ENCODE measurements at regions not wholly inside any gene's neighbourhood (a gene's known extent, or its start where the extent isn't known, plus 50 kb on each side); places are given as distances from the start of the nearest gene placed in this dataset.

GRCh38 chr14:27917896-27918295 lies 848.7 kb upstream of the FOXG1 start:
- no peaks in the 10 kb centered on the region for H3K27me3 ChIP-seq (ENCODE audit: control insufficient read depth in 3 of 3, insufficient read depth in 3 of 3, low read length in 2 of 3)
- DNase-seq (no peak), ATAC-seq (ENCODE audit: insufficient read depth, low FRiP score) (no peak)
- WGBS, 2 donors = 75 to 88% methylated on average over 3 of the region's 3 CpGs
- no peaks in the 10 kb centered on the region for H3K4me1 ChIP-seq (ENCODE audit: control insufficient read depth in 5 of 5, insufficient read depth in 5 of 5, low read length in 5 of 5)
- no peaks in the 10 kb centered on the region for H3K9me3 ChIP-seq (ENCODE audit: control insufficient read depth in 4 of 4, insufficient read depth in 3 of 4, low read length in 3 of 4)
- H3K36me3 ChIP-seq (ENCODE audit: control insufficient read depth in 4 of 4, insufficient read depth in 4 of 4, low read length in 4 of 4) = no peaks in the 10 kb centered on the region
- TF ChIP-seq, protein P1, sequence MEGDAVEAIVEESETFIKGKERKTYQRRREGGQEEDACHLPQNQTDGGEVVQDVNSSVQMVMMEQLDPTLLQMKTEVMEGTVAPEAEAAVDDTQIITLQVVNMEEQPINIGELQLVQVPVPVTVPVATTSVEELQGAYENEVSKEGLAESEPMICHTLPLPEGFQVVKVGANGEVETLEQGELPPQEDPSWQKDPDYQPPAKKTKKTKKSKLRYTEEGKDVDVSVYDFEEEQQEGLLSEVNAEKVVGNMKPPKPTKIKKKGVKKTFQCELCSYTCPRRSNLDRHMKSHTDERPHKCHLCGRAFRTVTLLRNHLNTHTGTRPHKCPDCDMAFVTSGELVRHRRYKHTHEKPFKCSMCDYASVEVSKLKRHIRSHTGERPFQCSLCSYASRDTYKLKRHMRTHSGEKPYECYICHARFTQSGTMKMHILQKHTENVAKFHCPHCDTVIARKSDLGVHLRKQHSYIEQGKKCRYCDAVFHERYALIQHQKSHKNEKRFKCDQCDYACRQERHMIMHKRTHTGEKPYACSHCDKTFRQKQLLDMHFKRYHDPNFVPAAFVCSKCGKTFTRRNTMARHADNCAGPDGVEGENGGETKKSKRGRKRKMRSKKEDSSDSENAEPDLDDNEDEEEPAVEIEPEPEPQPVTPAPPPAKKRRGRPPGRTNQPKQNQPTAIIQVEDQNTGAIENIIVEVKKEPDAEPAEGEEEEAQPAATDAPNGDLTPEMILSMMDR (IDR thresholded peaks at IDR 0.05; ENCODE audit: control extremely low read depth, extremely low read depth) = no peak
- no peak overlapping the region for H3K27ac ChIP-seq (ENCODE audit: low read depth in 1 of 2, low read length in 1 of 2)
- H3K4me3 ChIP-seq = no peak overlapping the region
- no peak overlapping the region for H3K9ac ChIP-seq (ENCODE audit: insufficient read depth in 1 of 2, low read length in 2 of 2)

- Histone ChIP-seq H3K4me3 (no peak overlapping the region), H3K36me3 (ENCODE audit: control insufficient read depth in 4 of 4, insufficient read depth in 4 of 4, low read length in 4 of 4) (no peaks in the 10 kb centered on the region), H3K4me1 (ENCODE audit: control insufficient read depth in 5 of 5, insufficient read depth in 5 of 5, low read length in 5 of 5) (no peaks in the 10 kb centered on the region), H3K9me3 (ENCODE audit: control insufficient read depth in 4 of 4, insufficient read depth in 3 of 4, low read length in 3 of 4) (no peaks in the 10 kb centered on the region), H3K27me3 (ENCODE audit: control insufficient read depth in 3 of 3, insufficient read depth in 3 of 3, low read length in 2 of 3) (no peaks in the 10 kb centered on the region), H3K9ac (ENCODE audit: insufficient read depth in 1 of 2, low read length in 2 of 2) (no peak overlapping the region), H3K27ac (ENCODE audit: low read depth in 1 of 2, low read length in 1 of 2) (no peak overlapping the region)
- no peak for DNase-seq
- no peak for ATAC-seq (ENCODE audit: insufficient read depth, low FRiP score)
- TF ChIP-seq, protein P1 (IDR thresholded peaks at IDR 0.05; ENCODE audit: control extremely low read depth, extremely low read depth) = no peak
Measured at GRCh38 chr14:27927519-27927918, 839.1 kb upstream of the FOXG1 start.

DNA sequence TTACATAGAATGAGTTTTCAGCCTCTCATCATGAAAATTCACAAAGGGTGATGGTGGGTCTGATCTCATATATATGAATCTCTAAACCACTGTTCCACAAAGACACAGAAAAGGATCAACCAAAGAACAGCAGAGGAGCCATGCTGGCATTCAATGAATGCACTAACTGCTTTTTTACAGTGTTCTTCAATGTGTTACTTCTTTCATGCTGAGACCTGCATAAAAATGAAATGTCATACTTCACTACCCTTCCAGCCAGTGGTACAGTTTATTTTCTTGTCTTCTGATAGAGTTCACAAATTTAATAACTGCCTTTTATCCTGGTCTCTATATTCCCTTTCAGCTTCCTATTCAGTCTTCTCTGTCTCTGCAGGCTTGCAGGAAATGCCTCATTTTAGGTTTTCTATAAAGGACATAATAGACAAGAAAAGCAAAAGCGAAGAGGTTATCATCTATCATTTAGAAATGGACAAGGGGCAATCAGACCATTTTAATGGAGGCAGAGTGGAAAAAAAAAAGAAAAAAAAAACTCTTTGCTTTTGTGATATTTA lies 836.7 kb upstream of the FOXG1 start:
- DNase-seq (no peak), ATAC-seq (ENCODE audit: insufficient read depth, low FRiP score) (no peak)
- TF ChIP-seq, protein P1 (IDR thresholded peaks at IDR 0.05; ENCODE audit: control extremely low read depth, extremely low read depth) = no peak
- no peak overlapping the region for H3K9ac ChIP-seq (ENCODE audit: insufficient read depth in 1 of 2, low read length in 2 of 2)
- H3K27me3 ChIP-seq (ENCODE audit: control insufficient read depth in 3 of 3, insufficient read depth in 3 of 3, low read length in 2 of 3) = no peaks in the 10 kb centered on the region
- no peaks in the 10 kb centered on the region for H3K4me1 ChIP-seq (ENCODE audit: control insufficient read depth in 5 of 5, insufficient read depth in 5 of 5, low read length in 5 of 5)
- H3K9me3 ChIP-seq (ENCODE audit: control insufficient read depth in 4 of 4, insufficient read depth in 3 of 4, low read length in 3 of 4) = no peaks in the 10 kb centered on the region
- H3K27ac ChIP-seq (ENCODE audit: low read depth in 1 of 2, low read length in 1 of 2) = no peak overlapping the region
- WGBS, 2 donors = 79 to 90% methylated on average over 1 of the region's 1 CpG
- H3K36me3 ChIP-seq (ENCODE audit: control insufficient read depth in 4 of 4, insufficient read depth in 4 of 4, low read length in 4 of 4) = no peaks in the 10 kb centered on the region
- H3K4me3 ChIP-seq = no peak overlapping the region

DNA sequence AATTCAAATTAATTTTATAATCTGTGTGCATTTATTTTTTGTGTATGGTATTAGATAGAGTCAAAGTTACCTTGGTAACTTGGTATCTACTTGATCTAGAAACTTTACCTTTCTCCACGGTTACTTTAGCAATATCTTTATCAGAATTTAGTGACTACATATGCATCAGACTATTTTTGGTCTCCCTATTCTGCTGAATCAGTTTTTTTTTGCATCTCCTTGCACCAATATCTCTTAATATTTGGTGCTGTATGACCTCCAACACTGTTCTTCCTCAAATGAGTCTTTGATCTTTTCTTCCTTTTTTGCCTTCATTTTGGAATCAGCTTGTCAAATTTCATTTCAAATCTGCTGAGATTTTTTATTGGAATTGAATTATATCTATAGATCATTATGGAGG lies 828.2 kb upstream of the FOXG1 start:
- Histone ChIP-seq H3K4me3 (no peak overlapping the region), H3K9me3 (ENCODE audit: control insufficient read depth in 4 of 4, insufficient read depth in 3 of 4, low read length in 3 of 4) (peaks cover 0 to 2% (median under 1%) of the 10 kb centered on the region in 4 donors), H3K9ac (ENCODE audit: insufficient read depth in 1 of 2, low read length in 2 of 2) (no peak overlapping the region), H3K27me3 (ENCODE audit: control insufficient read depth in 3 of 3, insufficient read depth in 3 of 3, low read length in 2 of 3) (no peaks in the 10 kb centered on the region), H3K4me1 (ENCODE audit: control insufficient read depth in 5 of 5, insufficient read depth in 5 of 5, low read length in 5 of 5) (no peaks in the 10 kb centered on the region), H3K27ac (ENCODE audit: low read depth in 1 of 2, low read length in 1 of 2) (no peak overlapping the region), H3K36me3 (ENCODE audit: control insufficient read depth in 4 of 4, insufficient read depth in 4 of 4, low read length in 4 of 4) (no peaks in the 10 kb centered on the region)
- 60 to 71% methylated on average over 1 of the region's 1 CpG for WGBS, 2 donors
- TF ChIP-seq, protein P1 (IDR thresholded peaks at IDR 0.05; ENCODE audit: control extremely low read depth, extremely low read depth) = no peak
- ATAC-seq (ENCODE audit: insufficient read depth, low FRiP score) (no peak), DNase-seq (no peak)

Data from lung (tissue), 11 donors.